H9 (cell line): ENCODE measurements at regions not wholly inside any gene's neighbourhood (a gene's known extent, or its start where the extent isn't known, plus 50 kb on each side); places are given as distances from the start of the nearest gene placed in this dataset.

Source experiments
- DNase-seq: peaks from one replicate; pipeline ENCODE4 v3.0.0-alpha.2; 2017
- H2AFZ ChIP-seq: one replicate; pipeline ENCODE4 v1.6.1; 2013; ENCODE audit warnings: mild to moderate bottlenecking, low read length, control low read depth, moderate library complexity
- H2AK5ac ChIP-seq: 2 replicates; pipeline ENCODE4 v1.6.1; 2013; ENCODE audit warnings: low read length, control low read depth, mixed read lengths; ENCODE audit not compliant: insufficient read length
- H2BK120ac ChIP-seq: one replicate; pipeline ENCODE4 v1.6.1; 2013; ENCODE audit warnings: low read depth, mild to moderate bottlenecking, low read length, control low read depth, inconsistent platforms; ENCODE audit not compliant: poor library complexity, severe bottlenecking
- H2BK12ac ChIP-seq: 2 replicates; pipeline ENCODE4 v1.6.1; 2013; ENCODE audit warnings: low read length, control low read depth, mixed read lengths, low read depth; ENCODE audit not compliant: insufficient read length
- H2BK15ac ChIP-seq: 2 replicates; pipeline ENCODE4 v1.6.1; 2013; ENCODE audit warnings: low read depth, low read length, control low read depth
- H2BK20ac ChIP-seq: one replicate; pipeline ENCODE4 v1.6.1; 2013; ENCODE audit warnings: low read depth, mild to moderate bottlenecking, low read length, control low read depth, inconsistent platforms; ENCODE audit not compliant: poor library complexity, severe bottlenecking
- H2BK5ac ChIP-seq: 2 replicates; pipeline ENCODE4 v1.6.1; 2013; ENCODE audit warnings: low read length, control low read depth, mixed read lengths; ENCODE audit not compliant: insufficient read length
- H3K14ac ChIP-seq: 2 replicates; pipeline ENCODE4 v1.6.1; 2013; ENCODE audit warnings: low read length, control low read depth; ENCODE audit not compliant: insufficient read depth
- H3K18ac ChIP-seq: 2 replicates; pipeline ENCODE4 v1.6.1; 2013; ENCODE audit warnings: low read depth, mild to moderate bottlenecking, mixed read lengths, low read length, control low read depth; ENCODE audit not compliant: insufficient read length
- H3K23ac ChIP-seq: 2 replicates; pipeline ENCODE4 v1.6.1; 2013; ENCODE audit warnings: low read length, control low read depth, mixed read lengths, low read depth; ENCODE audit not compliant: insufficient read length
- H3K23me2 ChIP-seq: 2 replicates; pipeline ENCODE4 v1.6.1; 2013; ENCODE audit warnings: low read depth, mild to moderate bottlenecking, mixed read lengths, low read length, control low read depth; ENCODE audit not compliant: insufficient read length, poor library complexity, severe bottlenecking
- H3K27ac ChIP-seq: 2 replicates; pipeline ENCODE4 v1.5.1; 2013; ENCODE audit warnings: low read length, control low read depth, mixed read lengths, low read depth; ENCODE audit not compliant: insufficient read length
- H3K27me3 ChIP-seq: 2 replicates; pipeline ENCODE4 v1.6.1; 2013; ENCODE audit warnings: low read length, control low read depth, inconsistent platforms; ENCODE audit not compliant: insufficient read depth
- H3K4ac ChIP-seq: 2 replicates; pipeline ENCODE4 v1.6.1; 2013; ENCODE audit warnings: low read depth, mild to moderate bottlenecking, control low read depth, inconsistent platforms, low read length, moderate library complexity
- H3K4me1 ChIP-seq: 2 replicates; pipeline ENCODE4 v1.6.1; 2013; ENCODE audit warnings: low read length, control low read depth, inconsistent platforms; ENCODE audit not compliant: insufficient read depth
- H3K4me2 ChIP-seq: 2 replicates; pipeline ENCODE4 v1.6.1; 2013; ENCODE audit warnings: low read length, control low read depth, mixed read lengths; ENCODE audit not compliant: insufficient read length, insufficient read depth
- H3K56ac ChIP-seq: 2 replicates; pipeline ENCODE4 v1.6.1; 2013; ENCODE audit warnings: low read depth, mild to moderate bottlenecking, mixed read lengths, low read length, control low read depth; ENCODE audit not compliant: insufficient read length
- H3K79me1 ChIP-seq: 2 replicates; pipeline ENCODE4 v1.6.1; 2013; ENCODE audit warnings: low read depth, mild to moderate bottlenecking, moderate library complexity, low read length, control low read depth, inconsistent platforms; ENCODE audit not compliant: insufficient read depth, poor library complexity, severe bottlenecking
- H3K79me2 ChIP-seq: 2 replicates; pipeline ENCODE4 v1.6.1; 2013; ENCODE audit warnings: low read length, control low read depth, inconsistent platforms; ENCODE audit not compliant: insufficient read depth
- H3K9ac ChIP-seq: 2 replicates; pipeline ENCODE4 v1.6.1; 2013; ENCODE audit warnings: low read length, control low read depth, mixed read lengths; ENCODE audit not compliant: insufficient read length; ENCODE audit errors: extremely low read depth
- H3K9me3 ChIP-seq: one replicate; pipeline ENCODE4 v1.6.1; 2013; ENCODE audit warnings: low read depth, low read length, inconsistent platforms; ENCODE audit not compliant: control insufficient read depth
- H3T11ph ChIP-seq: one replicate; pipeline ENCODE4 v1.6.1; 2013; ENCODE audit warnings: mild to moderate bottlenecking, low read length, control low read depth, inconsistent platforms
- H4K20me1 ChIP-seq: one replicate; pipeline ENCODE4 v1.6.1; 2013; ENCODE audit not compliant: control insufficient read depth, insufficient read length, insufficient read depth
- H4K5ac ChIP-seq: 2 replicates; pipeline ENCODE4 v1.6.1; 2013; ENCODE audit warnings: low read depth, mild to moderate bottlenecking, mixed read lengths, low read length, control low read depth; ENCODE audit not compliant: insufficient read length
- H4K8ac ChIP-seq: replicated peaks from 2 replicates; pipeline ENCODE4 v1.6.1; 2013; ENCODE audit warnings: low read length, control low read depth, mixed read lengths, low read depth; ENCODE audit not compliant: insufficient read length
- H4K91ac ChIP-seq: 2 replicates; pipeline ENCODE4 v1.6.1; 2013; ENCODE audit warnings: low read depth, mild to moderate bottlenecking, moderate library complexity, mixed read lengths, low read length, control low read depth; ENCODE audit not compliant: insufficient read length
- H3K27ac Mint-ChIP-seq, 3 experiments: 2 replicates in 2 of 3; 3 replicates in 1 of 3; pipeline ENCODE4 v1.8.0; 2020 to 2021; ENCODE audit warnings: mixed read lengths in 3 of 3, mild to moderate bottlenecking in 1 of 3, moderate library complexity in 1 of 3
- H3K27me3 Mint-ChIP-seq: 2 replicates; pipeline ENCODE4 v1.8.0; 2021; ENCODE audit warnings: low read depth, mild to moderate bottlenecking, moderate library complexity, mixed read lengths
- H3K36me3 Mint-ChIP-seq, 3 experiments: 2 replicates in 2 of 3; 3 replicates in 1 of 3; pipeline ENCODE4 v1.8.0; 2020 to 2021; ENCODE audit warnings: low read depth in 3 of 3, mixed read lengths in 3 of 3; ENCODE audit not compliant: insufficient read depth in 1 of 3
- H3K4me1 Mint-ChIP-seq, 2 experiments: 2 replicates each; pipeline ENCODE4 v1.8.0; 2020; ENCODE audit warnings: mixed read lengths in 2 of 2
- H3K4me3 Mint-ChIP-seq, 2 experiments: 2 replicates in 1 of 2; 3 replicates in 1 of 2; pipeline ENCODE4 v1.8.0; 2020 to 2021; ENCODE audit warnings: mild to moderate bottlenecking in 2 of 2, mixed read lengths in 2 of 2, moderate library complexity in 1 of 2
- H3K9me3 Mint-ChIP-seq, 2 experiments: 2 replicates in 1 of 2; 3 replicates in 1 of 2; pipeline ENCODE4 v1.8.0; 2020; ENCODE audit warnings: mild to moderate bottlenecking in 2 of 2, mixed read lengths in 2 of 2, moderate library complexity in 1 of 2
- CTCF ChIP-seq: fragments of 200-600 bp; sonication (generic); conservative IDR thresholded peaks from 3 replicates; pipeline ENCODE4 v1.8.0; 2021; ENCODE audit warnings: antibody characterized with exemption, mild to moderate bottlenecking
- WGBS: extraction: QIAGEN DNeasy Blood & Tissue Kit; methylation state at CpG from one replicate; pipeline ENCODE4 v1.1.7; 2013; ENCODE audit warnings: missing lambda C conversion rate, low lambda C conversion rate, mixed read lengths; ENCODE audit not compliant: insufficient read length; ENCODE audit errors: extremely low coverage; 5-methylcytosine and 5-hydroxymethylcytosine counted together

GRCh38 chr4:81818385-81818920, 346.7 kb upstream of the RASGEF1B start:
- Histone ChIP-seq H2BK120ac (no peak overlapping the region), H3K14ac (no peak overlapping the region), H2BK12ac (no peak overlapping the region), H4K91ac (no peak overlapping the region), H2BK5ac (no peak overlapping the region), H3K4ac (no peak overlapping the region), H3K27ac (no peak overlapping the region), H3K18ac (no peak overlapping the region), H4K20me1 (no peaks in the 10 kb centered on the region), H3K27me3 (no peaks in the 10 kb centered on the region), H4K8ac (no peak overlapping the region), H2BK15ac (no peak overlapping the region), H2AFZ (no peak overlapping the region), H3K79me1 (no peaks in the 10 kb centered on the region), H2BK20ac (no peak overlapping the region), H3K79me2 (no peaks in the 10 kb centered on the region), H3K56ac (no peak overlapping the region), H4K5ac (no peak overlapping the region), H3K9me3 (no peaks in the 10 kb centered on the region), H3K23me2 (no peaks in the 10 kb centered on the region), H3T11ph (no peak overlapping the region), H3K9ac (no peak overlapping the region), H3K23ac (no peak overlapping the region), H2AK5ac (no peak overlapping the region), H3K4me1 (no peaks in the 10 kb centered on the region), H3K4me2 (no peak overlapping the region)
- no peaks in the 10 kb centered on the region for H3K36me3 Mint-ChIP-seq
- TF ChIP-seq CTCF: no peak
- peaks cover 0 to 4% of the 10 kb centered on the region in 2 experiments; a peak in 2 of 4 replicates for H3K4me1 Mint-ChIP-seq
- no peaks in the 10 kb centered on the region; the same call in 1 of the 2 replicates for H3K27me3 Mint-ChIP-seq
- H3K27ac Mint-ChIP-seq: 0 out of 7 replicates have a peak overlapping the region, but pooled peaks of 1 of the 3 experiments have one; percentile 1
- 100% methylated on average over 1 of the region's 8 CpGs for WGBS
- H3K9me3 Mint-ChIP-seq: no peaks in the 10 kb centered on the region
- DNase-seq: no peak
- no peak overlapping the region; a peak in 1 of 5 replicates for H3K4me3 Mint-ChIP-seq
